Endodermal cell (in vitro differentiated cells): ENCODE measurements at regions not wholly inside any gene's neighbourhood (a gene's known extent, or its start where the extent isn't known, plus 50 kb on each side); places are given as distances from the start of the nearest gene placed in this dataset.

Source experiments
- DNase-seq: peaks from one replicate; pipeline ENCODE4 v3.0.0-alpha.2; 2017
- H3K27ac ChIP-seq: 2 replicates; pipeline ENCODE4 v1.5.1; 2013; ENCODE audit warnings: mild to moderate bottlenecking, low read depth, low read length, moderate library complexity
- H3K27me3 ChIP-seq: 2 replicates; pipeline ENCODE4 v1.6.1; 2013; ENCODE audit warnings: mild to moderate bottlenecking, low read length, moderate library complexity; ENCODE audit not compliant: insufficient read depth, control insufficient read depth, poor library complexity, severe bottlenecking
- H3K36me3 ChIP-seq: 2 replicates; pipeline ENCODE4 v1.7.0; 2013; ENCODE audit warnings: mild to moderate bottlenecking, low read length, moderate library complexity; ENCODE audit not compliant: control insufficient read depth, insufficient read depth
- H3K4me1 ChIP-seq: one replicate; pipeline ENCODE4 v1.7.0; 2013; ENCODE audit warnings: low read length; ENCODE audit not compliant: control insufficient read depth, insufficient read depth
- H3K4me3 ChIP-seq: 2 replicates; pipeline ENCODE4 v1.5.1; 2013; ENCODE audit warnings: mild to moderate bottlenecking, low read length, moderate library complexity
- H3K9ac ChIP-seq: 2 replicates; pipeline ENCODE4 v1.6.1; 2013; ENCODE audit warnings: mild to moderate bottlenecking, low read length, moderate library complexity; ENCODE audit not compliant: poor library complexity, severe bottlenecking; ENCODE audit errors: extremely low read depth
- H3K9me3 ChIP-seq: 2 replicates; pipeline ENCODE4 v1.6.1; 2013; ENCODE audit warnings: mild to moderate bottlenecking, low read length, moderate library complexity; ENCODE audit not compliant: control insufficient read depth
- H3K27ac Mint-ChIP-seq: 2 replicates; pipeline ENCODE4 v1.8.0; 2020; ENCODE audit warnings: mixed read lengths
- H3K27me3 Mint-ChIP-seq: 2 replicates; pipeline ENCODE4 v1.8.0; 2021; ENCODE audit warnings: mild to moderate bottlenecking, mixed read lengths; ENCODE audit not compliant: insufficient read depth
- H3K36me3 Mint-ChIP-seq: 2 replicates; pipeline ENCODE4 v1.8.0; 2020; ENCODE audit warnings: low read depth, mixed read lengths
- H3K4me1 Mint-ChIP-seq: 2 replicates; pipeline ENCODE4 v1.8.0; 2020; ENCODE audit warnings: mixed read lengths
- H3K4me3 Mint-ChIP-seq: 2 replicates; pipeline ENCODE4 v1.8.0; 2020; ENCODE audit warnings: mild to moderate bottlenecking, moderate library complexity, mixed read lengths
- H3K9me3 Mint-ChIP-seq: 2 replicates; pipeline ENCODE4 v1.8.0; 2020; ENCODE audit warnings: mild to moderate bottlenecking, mixed read lengths
- CTCF ChIP-seq: fragments of 200-600 bp; sonication (generic); conservative IDR thresholded peaks from 2 replicates; pipeline ENCODE4 v1.5.0; 2021; ENCODE audit warnings: antibody characterized with exemption, mild to moderate bottlenecking
- WGBS, 2 experiments: methylation state at CpG; one replicate each; pipeline versions ENCODE4 v1.1.5 to v1.1.7; 2013; ENCODE audit warnings: missing lambda C conversion rate in 2 of 2, mixed read lengths in 1 of 2; ENCODE audit not compliant: insufficient coverage in 1 of 2, insufficient read length in 1 of 2; 5-methylcytosine and 5-hydroxymethylcytosine counted together

- H3K36me3 ChIP-seq: no peaks in the 10 kb centered on the region
- TF ChIP-seq CTCF: no peak
- 90 to 91% methylated on average over 7 to 8 of the region's 8 CpGs for WGBS, 2 experiments
- H3K9ac ChIP-seq: no peak overlapping the region
- no peak overlapping the region for H3K4me3 Mint-ChIP-seq
- H3K27ac Mint-ChIP-seq: no peak overlapping the region
- peaks cover 6% of the 10 kb centered on the region for H3K4me1 Mint-ChIP-seq
- no peaks in the 10 kb centered on the region for H3K27me3 Mint-ChIP-seq
- H3K27me3 ChIP-seq: no peaks in the 10 kb centered on the region
- H3K9me3 ChIP-seq: peaks cover 4% of the 10 kb centered on the region
- H3K4me3 ChIP-seq: no peak overlapping the region
- DNase-seq: no peak
- H3K4me1 ChIP-seq: no peaks in the 10 kb centered on the region
- no peaks in the 10 kb centered on the region for H3K36me3 Mint-ChIP-seq
- H3K9me3 Mint-ChIP-seq: no peaks in the 10 kb centered on the region
- no peak overlapping the region for H3K27ac ChIP-seq
Measured at GRCh38 chr12:107523775-107524535, 161.6 kb upstream of the PWP1 start.

GRCh38 chr12:107525063-107525718 is 160.4 kb upstream of the PWP1 start:
- no peak for DNase-seq
- Histone ChIP-seq H3K36me3 (no peaks in the 10 kb centered on the region), H3K9me3 (peaks cover 4% of the 10 kb centered on the region), H3K9ac (no peak overlapping the region), H3K27me3 (no peaks in the 10 kb centered on the region), H3K27ac (no peak overlapping the region), H3K4me1 (no peaks in the 10 kb centered on the region), H3K4me3 (no peak overlapping the region)
- no peak overlapping the region for H3K4me3 Mint-ChIP-seq
- WGBS, 2 experiments: 92 to 95% methylated on average over 6 to 7 of the region's 8 CpGs
- no peak overlapping the region for H3K27ac Mint-ChIP-seq
- TF ChIP-seq CTCF: no peak
- no peaks in the 10 kb centered on the region for H3K9me3 Mint-ChIP-seq
- H3K36me3 Mint-ChIP-seq: no peaks in the 10 kb centered on the region
- H3K27me3 Mint-ChIP-seq: no peaks in the 10 kb centered on the region
- peaks cover 6% of the 10 kb centered on the region for H3K4me1 Mint-ChIP-seq

DNA sequence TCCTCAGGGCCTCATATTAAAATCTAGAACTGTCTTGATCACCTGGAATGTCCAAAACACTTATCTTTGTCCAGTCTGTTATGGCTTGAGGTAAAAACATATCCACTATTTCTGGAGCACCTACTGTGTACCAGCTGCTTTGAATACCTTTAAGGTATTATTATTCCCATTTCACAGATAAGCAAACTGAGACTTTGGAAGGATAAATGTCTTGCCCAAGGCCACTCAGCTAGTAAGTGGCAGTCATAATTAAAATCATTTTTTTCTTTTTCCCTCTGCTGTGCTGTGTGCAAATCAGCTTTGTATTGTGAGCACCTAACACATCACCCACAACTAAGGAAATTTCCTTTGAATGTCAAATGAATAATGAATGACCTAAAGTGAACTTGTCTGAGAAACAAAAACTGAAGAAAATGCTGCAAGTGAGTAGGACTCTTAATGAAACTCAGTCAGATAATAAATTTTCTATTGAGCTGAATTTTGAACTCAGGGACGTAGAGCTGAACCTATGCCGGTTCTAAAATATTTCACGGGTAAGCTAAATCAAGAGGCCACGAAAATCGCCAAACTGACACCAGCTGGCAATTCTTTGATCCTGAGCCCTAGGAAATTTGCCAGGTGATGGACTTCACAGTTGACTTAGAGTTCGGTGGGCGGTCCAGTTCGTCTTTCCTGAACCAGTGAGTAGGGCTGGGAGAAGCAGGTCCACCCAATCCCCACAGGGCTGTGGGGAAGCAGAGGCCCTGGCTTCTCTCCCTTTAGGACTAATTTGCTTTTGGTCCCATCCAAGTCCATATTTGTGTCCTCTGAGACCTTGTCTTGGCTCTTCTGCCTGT is 159.7 kb upstream of the PWP1 start:
- H3K36me3 Mint-ChIP-seq: no peaks in the 10 kb centered on the region
- no peak overlapping the region for H3K4me3 Mint-ChIP-seq
- H3K4me1 ChIP-seq: no peaks in the 10 kb centered on the region
- WGBS, 2 experiments: 89 to 100% methylated on average over 5 to 8 of the region's 8 CpGs
- H3K4me3 ChIP-seq: no peak overlapping the region
- no peak overlapping the region for H3K27ac Mint-ChIP-seq
- no peak for TF ChIP-seq CTCF
- no peaks in the 10 kb centered on the region for H3K36me3 ChIP-seq
- H3K9me3 ChIP-seq: peaks cover 4% of the 10 kb centered on the region
- no peak overlapping the region for H3K27ac ChIP-seq
- H3K27me3 Mint-ChIP-seq: no peaks in the 10 kb centered on the region
- H3K27me3 ChIP-seq: no peaks in the 10 kb centered on the region
- no peak overlapping the region for H3K9ac ChIP-seq
- no peaks in the 10 kb centered on the region for H3K9me3 Mint-ChIP-seq
- no peak for DNase-seq
- peaks cover 6% of the 10 kb centered on the region for H3K4me1 Mint-ChIP-seq
